Effector memory CD8-positive, alpha-beta T cell (primary cell): ENCODE measurements at regions not wholly inside any gene's neighbourhood (a gene's known extent, or its start where the extent isn't known, plus 50 kb on each side); places are given as distances from the start of the nearest gene placed in this dataset.

ENCODE experiments used
- ATAC-seq: fragments of 150-1000 bp; cut with Tn5 transposase; replicated peaks from 2 replicates; pipeline ENCODE4 v1.10.0; 2021; ENCODE audit warnings: mild to moderate bottlenecking, moderate library complexity
- DNase-seq, 3 experiments: peaks; one replicate each; pipeline ENCODE4 v3.0.0; 2021
- H3K27ac Mint-ChIP-seq, 2 donors: one replicate each; pipeline ENCODE4 v1.8.0; 2022; ENCODE audit warnings: mild to moderate bottlenecking in 2 of 2, mixed read lengths in 2 of 2, moderate library complexity in 2 of 2
- H3K27me3 Mint-ChIP-seq, 2 donors: one replicate each; pipeline ENCODE4 v1.8.0; 2022; ENCODE audit warnings: mixed read lengths in 2 of 2
- H3K36me3 Mint-ChIP-seq: one replicate; pipeline ENCODE4 v1.8.0; 2022; ENCODE audit warnings: mild to moderate bottlenecking, moderate library complexity, mixed read lengths; ENCODE audit not compliant: insufficient read depth
- H3K4me1 Mint-ChIP-seq, 2 donors: one replicate each; pipeline ENCODE4 v1.8.0; 2022; ENCODE audit warnings: low read depth in 2 of 2, mixed read lengths in 2 of 2
- H3K4me3 Mint-ChIP-seq, 2 donors: one replicate each; pipeline ENCODE4 v1.8.0; 2022; ENCODE audit warnings: mild to moderate bottlenecking in 2 of 2, mixed read lengths in 2 of 2, moderate library complexity in 2 of 2
- H3K9me3 Mint-ChIP-seq, 2 donors: one replicate each; pipeline ENCODE4 v1.8.0; 2022; ENCODE audit warnings: mixed read lengths in 2 of 2

DNA sequence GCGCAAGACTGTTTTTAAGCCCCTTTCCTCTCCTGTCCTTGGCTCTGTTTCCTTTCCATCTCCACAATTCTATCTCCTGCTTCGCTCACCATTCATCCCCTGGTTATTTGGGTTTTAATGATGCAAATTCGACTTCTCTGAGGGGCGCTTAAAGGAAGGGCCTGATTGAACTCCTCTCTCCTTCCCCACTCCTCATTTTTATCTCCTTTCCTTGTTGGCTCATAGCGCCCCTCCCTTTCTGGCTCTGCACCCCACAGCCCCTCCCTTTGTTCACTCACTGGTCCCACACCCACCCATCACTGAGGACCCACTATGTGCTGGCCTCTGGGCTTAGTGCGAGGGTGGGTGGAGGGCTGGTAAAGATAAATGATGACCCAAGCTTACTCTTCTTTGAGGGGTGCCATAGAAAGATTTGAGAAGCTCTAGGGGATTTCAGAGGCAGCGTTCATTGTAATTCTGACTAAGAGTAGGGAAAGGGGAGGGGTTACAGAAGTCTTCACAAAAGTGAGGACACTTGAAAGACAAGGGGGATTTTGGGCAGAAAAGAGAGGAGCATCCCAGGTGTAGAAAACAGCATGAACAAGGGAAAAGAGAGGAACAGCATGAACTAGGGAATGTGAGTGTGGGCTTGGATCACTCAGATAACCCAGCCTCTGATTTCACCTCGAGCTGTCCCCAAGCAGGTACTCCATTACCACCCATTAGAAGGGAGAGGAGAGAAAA lies 507.8 kb downstream of the CD83 start:
- Mint-ChIP-seq H3K9me3 (peaks cover 0 to 3% of the 10 kb centered on the region in 2 donors), H3K36me3 (no peaks in the 10 kb centered on the region), H3K27me3 (peaks cover 10 to 54% of the 10 kb centered on the region in 2 donors), H3K4me3 (no peak overlapping the region), H3K27ac (no peak overlapping the region), H3K4me1 (no peaks in the 10 kb centered on the region)
- no peak for ATAC-seq
- DNase-seq: no peak

DNA sequence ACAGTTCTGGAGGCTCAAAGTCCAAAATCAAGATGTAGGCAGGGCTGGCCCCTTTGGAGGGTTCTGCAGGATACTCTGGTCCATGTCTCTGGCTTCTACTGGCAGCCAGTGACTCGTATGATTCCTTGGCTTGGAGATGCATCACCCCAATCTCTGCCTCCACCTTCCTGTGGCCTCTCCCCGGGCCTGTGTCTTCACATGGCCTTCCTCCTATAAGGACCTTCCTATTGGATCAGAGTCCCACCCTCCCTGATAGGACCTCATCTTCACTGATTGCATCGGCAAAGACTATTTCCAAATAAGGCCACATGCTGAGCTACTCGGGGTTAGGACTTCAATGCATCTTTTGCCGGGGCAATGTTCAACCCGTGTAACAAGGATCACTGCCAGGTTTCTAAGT lies 509.0 kb downstream of the CD83 start:
- DNase-seq: no peak
- Mint-ChIP-seq H3K27ac (no peak overlapping the region), H3K4me3 (no peak overlapping the region), H3K9me3 (peaks cover 0 to 3% of the 10 kb centered on the region in 2 donors), H3K4me1 (no peaks in the 10 kb centered on the region), H3K27me3 (peaks cover 10 to 44% of the 10 kb centered on the region in 2 donors), H3K36me3 (no peaks in the 10 kb centered on the region)
- ATAC-seq: no peak

DNA sequence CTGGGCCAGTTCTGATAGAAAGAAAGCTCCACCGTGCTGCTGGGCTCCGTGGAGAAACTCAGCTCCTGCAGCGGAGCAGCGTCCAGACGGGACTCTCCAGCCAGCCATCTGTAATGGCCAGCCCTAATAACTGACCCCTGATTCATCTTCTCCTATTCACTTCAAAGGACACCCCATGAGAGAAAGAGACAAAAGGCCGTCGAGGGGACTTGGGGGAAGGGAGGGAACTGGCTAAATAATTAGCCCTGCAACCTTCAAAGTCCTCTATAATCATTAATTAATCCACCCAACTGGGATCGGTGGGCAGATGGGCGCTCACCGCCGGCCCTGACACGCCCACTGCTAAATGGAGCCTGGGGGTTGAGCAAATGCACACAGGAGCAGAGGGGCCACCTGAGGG lies 512.4 kb downstream of the CD83 start:
- Mint-ChIP-seq H3K4me1 (peaks cover 9 to 15% of the 10 kb centered on the region in 2 donors), H3K27ac (peak overlapping the region in 1 of 2 donors; percentile 54), H3K4me3 (no peak overlapping the region), H3K36me3 (no peaks in the 10 kb centered on the region), H3K27me3 (peaks cover 6 to 40% of the 10 kb centered on the region in 2 donors), H3K9me3 (peaks cover 0 to 3% of the 10 kb centered on the region in 2 donors)
- ATAC-seq (no peak), DNase-seq (no peak)

DNA sequence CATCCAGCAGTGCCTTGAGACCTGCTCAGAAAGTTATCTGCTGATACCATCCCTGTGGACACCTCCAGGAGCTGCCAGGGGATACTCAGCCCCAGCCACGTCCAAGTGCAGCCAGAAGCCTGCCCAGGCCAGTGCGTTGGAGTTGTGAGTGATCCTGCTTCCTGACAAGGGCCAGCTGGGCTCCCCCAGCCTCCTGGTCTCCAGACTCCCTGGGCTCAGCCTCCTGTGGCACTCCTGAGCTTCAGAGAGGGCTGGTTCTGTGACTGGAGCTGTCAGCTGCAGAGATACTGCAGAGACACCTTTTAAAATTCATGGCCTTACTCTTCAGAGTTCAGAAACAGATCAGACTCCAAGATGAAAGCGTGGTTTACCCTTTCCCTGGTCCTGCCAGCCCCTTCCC lies 515.9 kb downstream of the CD83 start:
- Mint-ChIP-seq H3K4me3 (no peak overlapping the region), H3K27me3 (peaks cover under 1 to 15% of the 10 kb centered on the region in 2 donors), H3K4me1 (peaks cover 27 to 37% of the 10 kb centered on the region in 2 donors), H3K36me3 (peaks cover 1% of the 10 kb centered on the region), H3K9me3 (no peaks in the 10 kb centered on the region), H3K27ac (no peak overlapping the region)
- no peak for ATAC-seq
- no peak for DNase-seq

DNA sequence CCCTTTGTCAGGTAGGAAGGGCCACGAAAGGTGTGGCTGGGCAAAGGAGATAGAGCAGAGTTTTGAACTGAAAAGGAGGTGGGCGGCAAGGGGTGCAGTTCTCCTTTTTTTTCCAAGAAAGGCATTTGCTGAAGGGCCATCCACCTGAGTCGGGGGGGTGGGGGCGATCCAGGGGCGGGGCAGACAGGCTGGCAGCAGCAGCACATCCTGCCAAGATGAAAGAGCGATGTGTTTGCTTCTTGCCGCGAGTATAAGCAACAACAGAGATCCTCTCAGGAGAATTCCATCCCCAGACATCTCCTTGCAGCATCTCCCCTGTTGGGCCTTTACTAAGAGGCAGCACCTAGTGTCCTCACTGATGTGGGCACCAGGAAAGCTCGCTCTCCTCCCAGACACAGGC lies 516.5 kb downstream of the CD83 start:
- H3K36me3 Mint-ChIP-seq: peaks cover 3% of the 10 kb centered on the region
- peaks cover 28 to 37% of the 10 kb centered on the region in 2 donors for H3K4me1 Mint-ChIP-seq
- H3K27ac Mint-ChIP-seq: peak overlapping the region in 1 of 2 donors; percentile 92
- DNase-seq (no peak), ATAC-seq (no peak)
- peak overlapping the region; percentile 15 to 86 for H3K4me3 Mint-ChIP-seq
- peaks cover 6 to 21% of the 10 kb centered on the region in 2 donors for H3K27me3 Mint-ChIP-seq
- no peaks in the 10 kb centered on the region for H3K9me3 Mint-ChIP-seq

DNA sequence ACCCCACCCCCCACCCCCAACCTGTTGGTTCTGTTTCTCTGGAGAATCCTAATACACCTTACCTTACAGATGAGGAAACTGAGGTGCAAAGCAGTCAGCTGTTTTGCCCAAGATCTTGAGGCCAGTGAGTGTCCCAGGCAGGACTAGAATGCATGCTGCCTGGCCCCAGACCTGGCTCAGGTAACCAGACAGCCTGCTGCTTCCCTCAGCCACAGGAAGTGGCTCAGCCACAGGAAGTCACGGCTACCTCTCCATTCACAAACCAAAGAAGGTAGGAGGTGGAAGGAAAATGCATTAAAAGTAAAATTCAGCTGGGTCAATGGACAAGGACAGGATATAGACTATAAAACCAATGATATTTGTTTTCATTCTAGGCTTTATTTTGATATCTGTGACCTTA lies 517.6 kb downstream of the CD83 start:
- ATAC-seq (peak; percentile 88), DNase-seq (peak; percentile 24 to 40 (median 34))
- peak overlapping the region; percentile 79 to 86 for H3K4me3 Mint-ChIP-seq
- peaks cover 11 to 25% of the 10 kb centered on the region in 2 donors for H3K27me3 Mint-ChIP-seq
- H3K4me1 Mint-ChIP-seq: peaks cover 31 to 40% of the 10 kb centered on the region in 2 donors
- no peaks in the 10 kb centered on the region for H3K9me3 Mint-ChIP-seq
- H3K36me3 Mint-ChIP-seq: peaks cover 3% of the 10 kb centered on the region
- H3K27ac Mint-ChIP-seq: peak overlapping the region; percentile 92

DNA sequence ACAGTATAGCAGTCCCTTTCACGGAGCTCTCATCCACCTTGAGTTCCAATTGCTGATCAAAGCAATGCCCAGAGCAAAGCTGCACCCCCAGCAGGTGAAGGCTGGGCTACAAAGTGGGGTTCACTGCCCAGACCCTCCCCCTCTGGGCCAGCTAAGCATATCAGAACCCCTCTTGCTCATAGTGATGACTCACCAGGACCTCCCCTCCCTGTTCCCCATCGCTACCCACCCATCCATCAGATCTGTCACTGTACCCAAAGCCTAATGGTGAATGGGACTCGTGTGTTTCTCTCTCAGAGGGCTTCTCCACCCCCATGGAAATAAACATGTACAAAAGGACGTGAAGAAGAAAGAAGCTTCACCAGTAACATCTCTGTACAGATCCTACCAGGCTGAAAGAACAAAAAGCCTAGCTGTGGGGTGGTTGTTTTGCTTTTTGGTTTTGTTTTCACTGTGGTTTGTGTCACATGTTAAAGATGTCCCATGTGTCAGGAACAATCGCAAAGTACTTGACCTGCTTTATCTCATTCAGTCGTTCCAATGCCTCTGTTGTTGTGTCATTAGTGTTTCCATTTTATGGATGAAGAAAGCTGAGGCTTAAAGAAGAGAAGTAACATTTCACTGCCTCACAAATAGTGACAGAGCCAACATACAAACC lies 518.5 kb downstream of the CD83 start:
- peaks cover 17 to 32% of the 10 kb centered on the region in 2 donors for H3K27me3 Mint-ChIP-seq
- DNase-seq (peak in 2 of 3 experiments; percentile 14 to 17), ATAC-seq (peak; percentile 73)
- peak overlapping the region; percentile 79 to 86 for H3K4me3 Mint-ChIP-seq
- H3K4me1 Mint-ChIP-seq: peaks cover 31 to 40% of the 10 kb centered on the region in 2 donors
- peaks cover 3% of the 10 kb centered on the region for H3K36me3 Mint-ChIP-seq
- no peaks in the 10 kb centered on the region for H3K9me3 Mint-ChIP-seq
- H3K27ac Mint-ChIP-seq: peak overlapping the region; percentile 92

DNA sequence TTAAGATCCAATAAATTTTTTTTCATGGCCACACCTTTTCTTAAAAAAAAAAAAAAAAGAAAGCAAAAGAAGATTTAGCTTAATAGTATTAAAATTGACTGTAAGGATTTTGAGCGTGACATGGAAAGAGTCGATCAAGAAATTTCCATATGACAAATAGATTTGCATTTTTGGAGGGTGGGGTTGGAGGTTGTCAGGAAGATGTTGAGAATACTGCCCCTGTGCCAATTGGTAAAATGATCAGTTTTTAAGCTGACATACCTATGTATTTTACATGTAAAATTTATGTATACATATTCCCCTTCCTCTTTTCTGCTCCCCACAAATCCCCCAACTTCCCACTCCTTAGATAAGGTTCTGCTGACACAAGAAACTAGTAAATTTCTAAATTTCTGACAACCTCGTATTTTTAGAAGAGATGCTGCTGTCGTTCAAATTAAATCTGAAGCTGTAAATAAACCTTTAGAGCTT lies 520.9 kb downstream of the CD83 start:
- no peaks in the 10 kb centered on the region for H3K9me3 Mint-ChIP-seq
- ATAC-seq (no peak), DNase-seq (no peak)
- no peak overlapping the region for H3K27ac Mint-ChIP-seq
- H3K36me3 Mint-ChIP-seq: peaks cover 3% of the 10 kb centered on the region
- peaks cover 31 to 37% of the 10 kb centered on the region in 2 donors for H3K4me1 Mint-ChIP-seq
- H3K27me3 Mint-ChIP-seq: peaks cover 17 to 30% of the 10 kb centered on the region in 2 donors
- no peak overlapping the region for H3K4me3 Mint-ChIP-seq

DNA sequence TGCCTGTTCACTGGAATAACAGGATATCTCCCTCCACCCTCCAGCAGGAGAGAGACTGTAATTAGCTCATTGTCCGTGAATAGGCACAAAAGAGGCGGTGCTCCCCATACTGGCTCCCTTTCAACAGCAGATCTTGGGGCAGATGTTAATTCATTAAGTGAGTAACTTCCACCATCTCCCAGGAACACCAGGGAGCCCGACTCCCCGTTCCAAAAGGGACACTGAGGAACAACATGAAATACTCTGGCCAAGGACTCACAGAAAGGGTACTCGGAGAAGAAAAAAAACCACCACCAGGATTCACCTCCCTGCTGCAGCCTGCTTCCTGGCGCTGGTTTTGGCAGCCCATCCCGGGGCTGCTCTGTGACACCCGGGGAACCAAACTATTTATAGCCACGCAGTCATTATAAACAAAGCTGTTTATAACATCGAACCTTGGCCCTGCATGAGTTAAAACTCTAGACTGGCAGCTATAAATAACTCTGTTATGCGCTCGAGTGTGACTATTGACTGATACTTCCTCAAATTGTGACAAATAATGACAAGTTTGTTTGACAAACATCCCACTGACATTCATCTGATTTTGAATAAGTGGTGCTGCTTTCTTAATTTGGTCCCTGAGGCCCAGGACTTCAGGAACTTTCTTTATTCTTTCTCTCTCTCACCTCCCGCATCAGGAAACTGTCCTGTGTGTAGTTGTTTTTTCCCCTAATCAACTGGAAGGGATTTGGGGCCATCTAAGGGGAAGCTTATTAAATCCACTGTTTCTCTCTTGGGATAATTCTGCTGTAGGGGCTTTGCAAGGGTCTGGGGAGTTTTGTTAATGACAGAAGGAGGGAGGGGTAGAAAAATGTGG lies 521.6 kb downstream of the CD83 start:
- H3K4me3 Mint-ChIP-seq: no peak overlapping the region
- H3K27ac Mint-ChIP-seq: no peak overlapping the region
- no peak for DNase-seq
- H3K4me1 Mint-ChIP-seq: peaks cover 30 to 32% of the 10 kb centered on the region in 2 donors
- peaks cover 3% of the 10 kb centered on the region for H3K36me3 Mint-ChIP-seq
- H3K9me3 Mint-ChIP-seq: no peaks in the 10 kb centered on the region
- ATAC-seq: no peak
- H3K27me3 Mint-ChIP-seq: peaks cover 17 to 28% of the 10 kb centered on the region in 2 donors

DNA sequence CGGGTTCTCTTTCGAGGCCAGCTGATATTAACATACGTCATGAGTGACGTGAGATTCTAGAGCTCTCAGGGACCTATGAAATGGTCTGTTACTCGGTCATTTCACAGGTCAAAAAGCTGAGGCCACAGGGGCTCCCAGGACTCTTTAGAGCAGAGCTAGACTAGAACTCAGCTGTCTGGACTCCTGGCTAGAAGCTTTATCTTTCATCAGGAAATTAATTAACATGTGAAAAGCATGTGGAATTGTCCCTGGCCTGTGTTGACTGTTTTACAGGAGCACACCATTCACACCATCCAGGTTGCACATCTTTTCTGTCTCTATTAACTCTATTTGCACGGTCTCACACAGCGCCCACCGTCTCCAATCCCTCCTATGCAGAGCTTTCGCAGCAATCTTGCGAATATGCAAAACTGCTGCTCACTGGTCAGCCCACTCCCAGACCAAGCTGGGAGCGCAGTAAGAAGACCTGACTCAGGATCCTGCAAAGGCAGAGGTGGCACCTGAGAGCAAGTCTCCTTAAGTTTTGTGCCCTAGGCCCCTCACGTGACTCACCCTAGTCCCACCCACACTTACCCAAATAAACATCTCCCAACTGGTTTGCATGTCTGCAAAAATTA lies 522.5 kb downstream of the CD83 start:
- H3K4me1 Mint-ChIP-seq: peaks cover 21 to 24% of the 10 kb centered on the region in 2 donors
- no peaks in the 10 kb centered on the region for H3K9me3 Mint-ChIP-seq
- H3K27ac Mint-ChIP-seq: no peak overlapping the region
- ATAC-seq (no peak), DNase-seq (no peak)
- H3K4me3 Mint-ChIP-seq: no peak overlapping the region
- H3K36me3 Mint-ChIP-seq: peaks cover 3% of the 10 kb centered on the region
- H3K27me3 Mint-ChIP-seq: peaks cover 17 to 38% of the 10 kb centered on the region in 2 donors

DNA sequence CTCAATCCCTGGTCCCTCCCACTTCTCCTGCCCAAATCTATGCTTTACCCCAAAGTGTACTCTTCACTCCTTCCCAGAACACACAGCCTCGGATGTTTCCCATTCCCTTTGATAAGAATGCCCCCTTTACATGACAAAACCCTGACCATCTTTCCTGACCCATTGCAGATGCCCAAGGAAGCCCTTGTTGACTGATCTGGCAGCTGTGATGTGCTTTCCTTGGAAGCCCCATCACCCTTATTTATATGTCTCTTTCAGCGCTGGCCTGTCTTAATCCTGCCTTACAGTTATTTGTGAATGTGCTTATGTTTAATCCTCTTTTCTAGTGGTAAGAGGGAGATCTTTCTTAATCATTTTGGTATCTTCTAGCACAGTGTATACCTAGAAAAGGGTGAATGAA lies 523.1 kb downstream of the CD83 start:
- DNase-seq: no peak
- peaks cover 15 to 19% of the 10 kb centered on the region in 2 donors for H3K4me1 Mint-ChIP-seq
- H3K36me3 Mint-ChIP-seq: peaks cover 3% of the 10 kb centered on the region
- no peak overlapping the region for H3K4me3 Mint-ChIP-seq
- no peaks in the 10 kb centered on the region for H3K9me3 Mint-ChIP-seq
- ATAC-seq: no peak
- H3K27me3 Mint-ChIP-seq: peaks cover 17 to 39% of the 10 kb centered on the region in 2 donors
- H3K27ac Mint-ChIP-seq: no peak overlapping the region

DNA sequence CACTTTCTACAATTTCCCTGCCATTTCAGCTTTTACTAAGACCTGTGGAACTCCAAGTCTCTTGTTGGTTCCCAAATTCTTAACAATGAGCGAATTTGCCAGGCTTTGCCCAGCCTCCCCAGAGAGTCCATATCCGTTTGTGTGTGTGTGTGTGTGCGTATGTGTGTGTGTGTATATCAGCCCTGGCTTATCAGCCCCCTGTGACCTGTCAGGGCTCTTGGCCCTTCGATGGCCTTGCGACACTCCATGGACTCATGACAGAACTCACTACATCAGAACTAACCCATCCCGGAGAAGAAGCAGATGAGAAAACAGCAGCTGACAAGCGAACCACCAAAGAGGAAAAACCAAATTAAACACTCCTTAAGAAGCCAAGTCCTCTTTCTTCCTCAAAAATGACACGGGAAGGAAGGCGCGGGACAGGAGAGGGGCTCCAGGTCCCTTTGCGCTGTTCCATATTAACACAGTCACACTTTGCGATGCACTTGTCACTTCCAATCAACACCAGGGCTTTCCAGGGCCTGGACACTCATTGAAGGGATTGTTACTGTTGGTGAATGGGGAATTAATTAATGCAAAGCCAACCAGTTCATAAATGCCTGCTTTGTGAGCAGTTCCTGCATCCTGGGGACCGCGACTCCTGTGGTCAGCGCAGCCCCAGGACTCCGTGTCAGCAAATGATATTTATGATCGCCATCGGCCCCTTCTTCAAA lies 524.0 kb downstream of the CD83 start:
- H3K36me3 Mint-ChIP-seq: peaks cover 3% of the 10 kb centered on the region
- ATAC-seq (no peak), DNase-seq (no peak)
- H3K9me3 Mint-ChIP-seq: no peaks in the 10 kb centered on the region
- H3K27ac Mint-ChIP-seq: no peak overlapping the region
- H3K27me3 Mint-ChIP-seq: peaks cover 17 to 39% of the 10 kb centered on the region in 2 donors
- peaks cover 6 to 9% of the 10 kb centered on the region in 2 donors for H3K4me1 Mint-ChIP-seq
- no peak overlapping the region for H3K4me3 Mint-ChIP-seq
